Lower leg skin (tissue), 3 donors: ENCODE measurements at regions not wholly inside any gene's neighbourhood (a gene's known extent, or its start where the extent isn't known, plus 50 kb on each side); places are given as distances from the start of the nearest gene placed in this dataset.

Experiments used
- CTCF ChIP-seq, 3 donors: fragments of 450-650 bp; IDR thresholded peaks; one replicate each; pipeline ENCODE4 v1.5.1; 2016; ENCODE audit warnings: antibody characterized with exemption in 3 of 3, mild to moderate bottlenecking in 3 of 3, moderate library complexity in 2 of 3
- POLR2A ChIP-seq, 2 donors: fragments of 450-650 bp; IDR thresholded peaks; one replicate each; pipeline ENCODE4 v1.6.1; 2016 to 2017; ENCODE audit warnings: antibody characterized with exemption in 2 of 2, mild to moderate bottlenecking in 1 of 2, moderate library complexity in 1 of 2

GRCh38 chr16:62450291-62450690 lies 414.1 kb upstream of the CDH8 start:
- TF ChIP-seq CTCF (IDR thresholded peaks at IDR 0.05) (no peak), POLR2A (IDR thresholded peaks at IDR 0.05) (no peak)
